ENCODE measurements at regions not wholly inside any gene's neighbourhood (a gene's known extent, or its start where the extent isn't known, plus 50 kb on each side); places are given as distances from the start of the nearest gene placed in this dataset.

DNA sequence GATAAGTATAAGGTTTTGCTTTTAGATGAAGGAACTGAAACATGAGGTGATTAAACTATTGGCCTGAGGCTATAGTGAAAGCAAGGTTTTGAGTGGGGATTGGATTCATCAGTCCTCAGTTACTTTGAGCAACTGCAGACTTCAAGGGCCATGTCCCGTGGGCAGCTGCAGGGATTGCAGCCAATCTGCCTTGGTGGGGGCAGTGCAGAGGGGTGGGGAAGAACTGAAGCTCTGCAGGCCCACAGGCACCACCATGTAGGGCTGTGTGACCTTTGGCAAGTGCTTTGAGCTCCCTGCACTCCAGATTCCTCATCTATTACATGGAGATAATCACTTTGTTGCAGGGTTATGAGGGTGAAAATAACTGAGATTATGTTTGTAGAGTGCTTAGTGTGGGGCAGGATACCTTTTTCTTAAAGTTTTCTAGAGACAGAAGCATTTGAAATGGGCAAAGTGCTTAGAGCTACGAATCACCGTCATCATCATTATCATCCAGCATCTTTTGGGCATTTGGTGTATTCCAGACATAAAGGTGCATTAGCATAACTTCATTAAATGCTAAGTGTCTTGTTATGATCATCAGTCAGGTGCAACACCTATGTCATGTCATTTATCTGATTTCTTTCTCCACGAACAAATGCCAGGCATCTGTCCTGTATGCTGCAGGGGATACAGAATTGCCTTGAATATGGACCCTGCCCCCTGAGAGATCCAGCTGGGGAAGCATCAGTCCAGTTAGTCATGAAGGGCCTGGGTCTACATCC lies 72.1 kb upstream of the TENM4 start:
- H2AFZ ChIP-seq (replicated peaks; ENCODE audit: low read length, poor library complexity) = no peak overlapping the region

More for the DNA sequence above, 72.1 kb upstream of the TENM4 start:
- Histone ChIP-seq H3K36me3 (ENCODE audit: control insufficient read depth, insufficient read depth, low read length) (no peaks in the 10 kb centered on the region), H3K23ac (ENCODE audit: low read depth, low read length) (no peak overlapping the region), H3K27me3 (ENCODE audit: control insufficient read depth, insufficient read depth, low read length) (peaks cover 15% of the 10 kb centered on the region), H4K91ac (ENCODE audit: insufficient read depth, low read depth, low read length) (no peak overlapping the region), H3K4me1 (ENCODE audit: control insufficient read depth, insufficient read depth, low read length) (no peaks in the 10 kb centered on the region), H4K5ac (ENCODE audit: low read depth, low read length) (no peak overlapping the region), H2BK15ac (ENCODE audit: low read depth, low read length) (no peak overlapping the region), H3K56ac (ENCODE audit: extremely low read depth, insufficient read depth, low read length) (no peak overlapping the region), H3K14ac (replicated peaks; ENCODE audit: low read depth, low read length) (no peak overlapping the region), H2BK5ac (ENCODE audit: low read depth, low read length, poor library complexity, severe bottlenecking) (no peak overlapping the region), H3K9me3 (ENCODE audit: control insufficient read depth, insufficient read depth, low read length) (no peaks in the 10 kb centered on the region), H3K79me1 (ENCODE audit: low read depth in 1 of 2, low read length in 2 of 2) (no peaks in the 10 kb centered on the region), H3K9ac (ENCODE audit: low read depth, low read length) (no peak overlapping the region), H2AK5ac (ENCODE audit: low read depth, low read length) (no peak overlapping the region), H2AK9ac (replicated peaks; ENCODE audit: low read depth, low read length, poor library complexity) (no peak overlapping the region), H3K27ac (ENCODE audit: insufficient read depth, low read length) (no peak overlapping the region), H4K8ac (ENCODE audit: low read depth in 2 of 2, low read length in 2 of 2) (no peak overlapping the region), H4K20me1 (ENCODE audit: insufficient read depth, low read length) (no peaks in the 10 kb centered on the region), H2BK120ac (ENCODE audit: low read depth, low read length) (no peak overlapping the region), H3K9me1 (ENCODE audit: insufficient read depth, low read length) (no peaks in the 10 kb centered on the region), H2BK20ac (ENCODE audit: low read depth, low read length) (no peak overlapping the region), H3K4ac (ENCODE audit: low read depth, low read length) (no peak overlapping the region), H3K4me2 (ENCODE audit: low read depth, low read length) (no peak overlapping the region), H3K4me3 (ENCODE audit: insufficient read depth, low read depth, low read length) (no peak overlapping the region), H3K18ac (ENCODE audit: low read depth, low read length) (no peak overlapping the region)
- ChIA-PET POLR2A (ENCODE audit: unreplicated experiment) (no interaction called here), CTCF (interaction anchor here (0.6 kb wide), 1 partner anchor 160 kb away, joined by 3 read pairs; no protein-coding TSS in a partner anchor)
- ATAC-seq (ENCODE audit: low read depth) = no peak
- intact Hi-C loops (cut with micrococcal nuclease) = no loop called here
- BruUV-seq (replicated peaks) = no TSS peak
- dilution Hi-C loops (cut with HindIII; ENCODE audit: low sequenced_read_pairs, unreplicated experiment) = no loop called here
- DNase-seq = no peak
- no CpG with 5 or more reads among the region's 4 CpGs for WGBS, 2 experiments (ENCODE audit: extremely low coverage in 2 of 2, insufficient read length in 1 of 2)
- TF ChIP-seq RFX5 (IDR thresholded peaks at IDR 0.05; ENCODE audit: low read depth, low read length) (no peak), MAFK (IDR thresholded peaks at IDR 0.05; ENCODE audit: low read depth, low read length) (no peak), SMC3 (IDR thresholded peaks at IDR 0.05; ENCODE audit: low read depth, low read length) (no peak), FOS (IDR thresholded peaks at IDR 0.05; ENCODE audit: low read depth, low read length) (no peak), BHLHE40 (IDR thresholded peaks at IDR 0.05; ENCODE audit: low read depth, low read length) (no peak), POLR2A (IDR thresholded peaks at IDR 0.05; ENCODE audit: low read depth, low read length) (no peak), RAD21 (IDR thresholded peaks at IDR 0.05; ENCODE audit: low read length) (no peak), RCOR1 (IDR thresholded peaks at IDR 0.05; ENCODE audit: insufficient replicate concordance, low read length) (no peak), MXI1 (IDR thresholded peaks at IDR 0.05; ENCODE audit: borderline replicate concordance, low read depth, low read length) (no peak), CTCF (conservative IDR thresholded peaks at IDR 0.05; ENCODE audit: low read depth, low read length) (no peak), NFE2L2 (IDR thresholded peaks at IDR 0.05; ENCODE audit: low read depth, low read length) (no peak)
- TF ChIP-seq, protein P1, sequence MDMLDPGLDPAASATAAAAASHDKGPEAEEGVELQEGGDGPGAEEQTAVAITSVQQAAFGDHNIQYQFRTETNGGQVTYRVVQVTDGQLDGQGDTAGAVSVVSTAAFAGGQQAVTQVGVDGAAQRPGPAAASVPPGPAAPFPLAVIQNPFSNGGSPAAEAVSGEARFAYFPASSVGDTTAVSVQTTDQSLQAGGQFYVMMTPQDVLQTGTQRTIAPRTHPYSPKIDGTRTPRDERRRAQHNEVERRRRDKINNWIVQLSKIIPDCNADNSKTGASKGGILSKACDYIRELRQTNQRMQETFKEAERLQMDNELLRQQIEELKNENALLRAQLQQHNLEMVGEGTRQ (IDR thresholded peaks at IDR 0.05; ENCODE audit: low read depth, low read length) = no peak
- in situ Hi-C loops (cut with MboI; ENCODE audit: low sequenced_read_pairs) = no loop called here
